Liver (tissue), 3 donors: ENCODE measurements at regions not wholly inside any gene's neighbourhood (a gene's known extent, or its start where the extent isn't known, plus 50 kb on each side); places are given as distances from the start of the nearest gene placed in this dataset.

Experiments
- CTCF ChIP-seq: fragments of 150-350 bp; IDR thresholded peaks from 2 replicates; pipeline ENCODE4 v1.5.1; 2017; ENCODE audit warnings: improper control_type of control experiment, low read depth, low read length; ENCODE audit not compliant: missing input control
- FOXA1 ChIP-seq: IDR thresholded peaks from 2 replicates; pipeline ENCODE4 v1.6.1; 2016; ENCODE audit warnings: antibody characterized with exemption
- GABPA ChIP-seq, 2 donors: IDR thresholded peaks in 1 of 2; conservative IDR thresholded peaks in 1 of 2; 2 replicates each; pipeline ENCODE4 v1.6.1; 2016; ENCODE audit warnings: antibody characterized with exemption in 2 of 2, mild to moderate bottlenecking in 1 of 2, moderate library complexity in 1 of 2
- HNF4A ChIP-seq, 2 donors: conservative IDR thresholded peaks; 2 replicates each; pipeline ENCODE4 v1.6.1; 2016; ENCODE audit warnings: antibody characterized with exemption in 2 of 2, mild to moderate bottlenecking in 2 of 2
- JUND ChIP-seq, 2 donors: IDR thresholded peaks; 2 replicates each; pipeline ENCODE4 v1.6.1; 2016; ENCODE audit warnings: antibody characterized with exemption in 2 of 2
- RAD21 ChIP-seq, 2 donors: IDR thresholded peaks; 2 replicates each; pipeline ENCODE4 v1.6.1; 2016; ENCODE audit warnings: antibody characterized with exemption in 2 of 2, mild to moderate bottlenecking in 2 of 2
- REST ChIP-seq: IDR thresholded peaks from 2 replicates; pipeline ENCODE4 v1.6.1; 2016; ENCODE audit warnings: antibody characterized with exemption, mild to moderate bottlenecking
- TAF1 ChIP-seq: conservative IDR thresholded peaks from 2 replicates; pipeline ENCODE4 v1.6.1; 2016; ENCODE audit warnings: antibody characterized with exemption, mild to moderate bottlenecking
- YY1 ChIP-seq: IDR thresholded peaks from 2 replicates; pipeline ENCODE4 v1.6.1; 2016; ENCODE audit warnings: antibody characterized with exemption, mild to moderate bottlenecking
- ZBTB33 ChIP-seq: IDR thresholded peaks from 2 replicates; pipeline ENCODE4 v1.6.1; 2016; ENCODE audit warnings: antibody characterized with exemption
- donor health status: healthy.
- donor health status: healthy.

GRCh38 chr11:104323841-104324240 is 159.9 kb upstream of the PDGFD start:
- TF ChIP-seq GABPA (IDR thresholded peaks at IDR 0.05 in 1 of 2, conservative IDR thresholded peaks at IDR 0.05 in 1 of 2) (no peak), CTCF (no peak), JUND (IDR thresholded peaks at IDR 0.05) (no peak), YY1 (no peak), RAD21 (IDR thresholded peaks at IDR 0.05) (no peak), TAF1 (no peak), ZBTB33 (no peak), HNF4A (conservative IDR thresholded peaks at IDR 0.05) (no peak), FOXA1 (no peak), REST (no peak)
